ENCODE measurements at regions not wholly inside any gene's neighbourhood (a gene's known extent, or its start where the extent isn't known, plus 50 kb on each side); places are given as distances from the start of the nearest gene placed in this dataset.
"Not testable (repeated sequence)": the region's sequence is repeated elsewhere in the genome, so short reads cannot be mapped to it uniquely, and the experiment has no call there.

DNA sequence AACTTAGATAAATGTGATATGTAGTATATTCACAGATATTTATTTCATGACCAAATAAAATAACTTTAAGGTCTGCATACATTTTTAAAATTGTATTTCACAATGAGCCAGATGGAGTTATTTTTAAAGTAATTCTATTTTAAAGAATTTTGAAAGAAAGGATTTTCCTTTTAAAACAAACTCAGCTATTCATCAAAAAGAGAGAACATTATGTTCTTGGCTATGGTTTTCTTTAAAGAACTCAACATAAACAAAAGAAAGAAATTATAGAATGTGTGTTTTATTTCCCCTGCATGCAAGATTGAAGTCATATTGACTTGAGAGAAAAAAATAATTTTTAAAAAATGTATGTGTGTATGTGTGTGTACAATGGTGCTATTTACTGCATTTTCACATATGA, 1023.6 kb upstream of the CITED2 start:
- DNase-seq = no peak

DNA sequence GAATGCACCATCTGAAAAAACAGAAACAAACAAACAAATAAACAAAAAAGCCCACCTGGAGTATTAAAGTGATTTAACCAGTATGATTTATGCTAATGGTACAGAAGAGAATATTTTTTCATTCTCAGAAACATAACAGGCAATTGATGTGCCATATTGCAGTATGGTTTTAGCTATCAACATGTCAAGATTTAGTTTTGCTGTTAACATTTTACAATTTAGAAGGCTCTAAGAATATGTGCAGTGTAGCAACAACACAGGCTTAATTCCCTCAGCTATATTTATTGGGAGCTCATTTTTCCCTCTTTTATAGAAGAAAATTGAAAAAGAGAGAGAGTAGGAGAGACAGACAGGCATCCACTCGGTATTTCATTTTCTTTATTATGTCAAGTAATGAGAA, 1022.7 kb upstream of the CITED2 start:
- DNase-seq = no peak

DNA sequence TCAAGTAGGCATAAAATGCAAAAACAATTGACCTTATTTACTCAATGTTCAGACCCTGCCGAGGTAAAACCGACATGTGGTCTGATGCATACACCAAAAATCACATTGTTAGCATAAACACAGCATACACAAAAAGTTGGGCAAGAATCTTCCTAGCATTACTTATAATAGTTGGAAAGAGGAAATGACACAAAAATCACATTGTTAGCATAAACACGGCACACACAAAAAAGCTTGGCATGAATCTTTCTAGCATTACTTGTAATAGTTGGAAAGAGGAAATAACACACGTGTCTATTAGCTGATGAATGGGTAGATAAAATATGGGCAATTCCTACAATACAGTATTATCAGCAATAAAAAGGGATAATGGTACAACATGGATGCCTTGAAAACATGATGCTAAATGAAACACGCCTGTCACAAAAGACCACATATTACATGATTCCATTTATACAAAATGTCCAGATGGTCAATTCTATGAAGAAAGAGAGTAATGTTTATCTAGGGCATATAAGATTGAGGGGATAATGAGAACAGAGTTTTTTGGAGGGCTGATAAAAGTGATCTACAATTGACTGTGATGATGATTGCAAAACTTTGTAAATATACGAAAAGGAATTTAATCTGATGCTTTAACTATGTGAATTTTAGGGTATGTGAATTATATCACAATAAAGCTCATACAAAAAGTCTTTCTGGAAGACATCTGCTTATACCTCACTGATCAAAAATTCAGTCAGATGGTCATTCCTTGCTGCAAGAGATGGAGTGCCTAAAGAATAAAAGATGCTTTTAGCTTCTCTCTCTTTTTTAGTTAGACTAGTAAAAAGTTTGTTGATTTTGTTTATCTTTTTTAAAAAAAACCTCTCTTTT, 1019.5 kb upstream of the CITED2 start:
- DNase-seq = no peak

DNA sequence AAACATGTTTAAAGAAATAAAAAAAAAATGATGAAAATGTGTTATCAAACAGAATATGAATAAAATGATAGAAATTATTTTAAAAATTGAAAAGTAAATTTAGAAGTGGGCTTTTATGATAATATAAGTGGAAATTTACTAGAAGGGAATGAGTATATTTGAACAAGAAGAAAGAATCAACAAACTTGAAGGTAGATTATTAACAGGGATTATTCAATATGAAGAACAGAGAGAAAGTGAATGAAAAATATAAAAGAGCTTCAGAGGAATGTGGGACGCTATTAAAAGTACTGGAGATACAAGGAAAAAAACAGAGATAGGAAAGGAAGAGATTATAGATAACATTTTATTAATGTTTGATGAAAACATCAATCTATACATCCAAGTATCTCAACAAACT, 1014.4 kb upstream of the CITED2 start:
- no peak for DNase-seq

DNA sequence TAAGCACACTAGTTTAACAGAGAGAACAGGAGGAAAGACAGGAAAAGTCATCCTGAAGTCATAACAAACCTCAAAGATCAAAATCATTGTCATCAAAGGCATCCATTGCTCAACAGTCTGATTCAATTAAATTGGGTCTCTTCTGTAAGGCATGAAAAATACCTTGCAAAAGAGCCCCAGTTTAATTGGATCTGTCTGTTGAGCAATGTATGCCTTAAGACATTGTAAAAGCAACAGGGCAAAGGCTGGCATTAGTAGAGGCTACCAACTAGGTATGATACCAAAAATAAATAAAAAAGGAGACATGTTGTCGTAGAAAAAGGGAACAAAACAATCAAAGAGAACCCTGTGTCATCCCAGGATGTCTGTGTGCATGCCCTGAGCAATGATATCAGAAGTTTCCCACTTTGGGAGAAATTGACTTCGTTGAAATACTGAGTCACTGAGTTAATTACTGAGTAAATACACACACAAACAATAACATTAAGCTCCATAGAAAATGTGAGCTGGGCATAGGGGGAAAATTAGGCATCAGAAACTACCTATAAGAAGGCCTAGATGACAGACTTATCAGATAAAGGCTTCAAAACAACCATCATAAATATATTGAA, 1013.8 kb upstream of the CITED2 start:
- DNase-seq = no peak

DNA sequence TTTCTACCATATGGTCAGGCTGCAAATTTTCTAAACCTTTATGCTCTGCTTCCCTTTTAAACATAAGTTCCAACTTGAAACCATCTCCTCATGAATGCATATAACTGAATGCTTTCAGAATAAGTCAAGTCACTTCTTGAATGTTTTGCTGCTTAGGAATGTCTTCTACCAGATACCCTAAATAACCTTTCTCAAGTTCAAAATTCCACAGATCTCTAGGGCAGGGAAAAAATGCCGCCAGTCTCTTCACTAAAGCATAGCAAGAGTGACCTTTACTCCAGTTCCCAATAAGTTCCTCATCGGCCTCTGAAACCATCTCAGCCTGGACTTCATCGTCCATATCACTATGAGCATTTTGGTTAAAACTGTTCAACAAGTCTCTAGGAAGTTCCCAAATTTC, 1011.2 kb upstream of the CITED2 start:
- no peak for DNase-seq

DNA sequence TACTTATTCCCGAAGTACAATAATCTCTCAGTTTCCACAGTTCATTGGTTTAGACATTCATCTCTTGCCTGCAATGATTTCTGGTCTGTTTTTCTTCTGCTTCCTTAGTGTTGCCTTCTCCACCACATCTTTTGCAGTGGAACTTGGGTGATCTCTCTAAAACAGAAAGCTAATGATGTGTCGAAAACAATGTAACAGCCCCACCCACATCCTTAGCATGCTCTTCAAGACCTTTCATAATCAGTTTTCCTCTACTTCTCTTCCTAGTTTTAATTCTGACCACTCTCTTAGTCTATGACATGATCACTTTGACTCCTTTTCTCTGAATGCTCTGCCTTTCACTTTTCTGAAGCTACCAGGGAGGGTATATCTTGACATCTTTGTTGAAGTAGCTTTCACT, 1007.9 kb upstream of the CITED2 start:
- DNase-seq = no peak

DNA sequence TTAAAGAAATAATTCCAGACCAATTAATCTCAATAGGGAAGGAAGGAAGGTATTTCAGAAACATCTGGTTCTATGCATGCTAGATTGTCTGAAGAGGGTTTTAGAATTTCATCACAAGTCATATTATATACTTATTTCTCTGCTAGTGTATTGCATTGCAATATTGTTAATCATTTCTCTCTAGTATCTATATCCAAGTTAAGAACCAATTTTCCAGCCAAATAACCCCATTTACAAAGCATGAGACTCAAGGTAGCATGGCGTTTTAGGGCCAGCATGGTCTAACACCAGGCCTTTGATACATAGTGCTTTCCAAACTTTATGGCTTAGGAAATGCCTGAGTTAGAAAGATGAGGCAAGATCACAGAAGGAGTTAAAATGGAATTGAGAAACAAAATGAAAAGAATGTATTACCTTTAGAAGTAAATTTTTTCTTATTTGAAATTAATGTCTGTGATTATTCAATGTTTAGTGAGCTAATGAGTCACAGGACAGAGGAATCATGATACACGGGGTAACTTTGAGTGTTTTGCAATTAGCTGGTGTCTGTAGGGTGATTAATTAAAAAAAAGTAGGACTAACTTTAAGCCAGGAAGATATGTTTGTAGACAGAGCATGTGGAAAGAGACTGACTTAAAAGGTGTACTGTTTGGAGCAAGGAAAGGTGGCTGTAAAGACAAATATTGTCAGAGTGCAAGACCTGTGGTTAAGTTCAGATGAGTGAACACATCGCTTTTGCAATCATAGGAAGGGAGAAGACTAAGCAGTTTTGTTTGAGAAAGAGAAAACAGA, 1006.2 kb upstream of the CITED2 start:
- no peak for DNase-seq

DNA sequence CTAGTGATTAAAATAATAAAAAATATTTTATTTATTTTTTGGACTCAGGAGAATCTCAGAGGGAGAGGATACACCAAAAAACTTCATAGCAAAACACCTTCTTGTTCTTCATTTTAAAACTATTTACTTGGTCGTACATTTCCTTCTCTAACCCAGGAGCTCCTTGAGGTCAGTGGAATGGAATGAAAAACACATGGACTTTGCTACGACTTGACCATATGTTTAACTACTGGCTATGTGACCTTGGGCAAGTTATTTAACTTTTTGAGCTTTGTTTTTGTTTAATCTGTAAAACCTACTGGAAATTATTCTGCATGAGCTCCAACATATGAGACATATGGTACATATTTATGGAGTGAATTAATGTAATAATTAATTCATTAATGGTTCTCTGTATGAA, 1005.5 kb upstream of the CITED2 start:
- DNase-seq = no peak

DNA sequence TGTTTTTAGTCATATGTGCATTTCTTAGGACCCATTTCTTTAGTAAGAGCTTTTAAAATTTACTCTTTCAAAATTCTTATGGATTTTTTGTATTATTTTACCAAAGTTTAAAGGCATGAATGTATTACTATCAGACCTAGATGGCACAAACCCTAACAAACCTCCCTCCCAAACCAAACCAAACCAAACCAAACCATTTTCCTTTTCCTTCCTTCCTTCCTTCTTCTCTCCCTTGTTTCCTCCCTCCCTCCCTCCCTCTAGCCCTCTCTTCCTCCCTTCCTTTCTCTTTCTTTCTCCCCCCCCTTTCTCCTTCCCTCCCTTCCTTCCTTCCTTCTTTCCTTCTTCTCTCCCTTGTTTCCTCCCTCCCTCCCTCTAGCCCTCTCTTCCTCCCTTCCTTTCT, 1001.8 kb upstream of the CITED2 start:
- DNase-seq = no peak

DNA sequence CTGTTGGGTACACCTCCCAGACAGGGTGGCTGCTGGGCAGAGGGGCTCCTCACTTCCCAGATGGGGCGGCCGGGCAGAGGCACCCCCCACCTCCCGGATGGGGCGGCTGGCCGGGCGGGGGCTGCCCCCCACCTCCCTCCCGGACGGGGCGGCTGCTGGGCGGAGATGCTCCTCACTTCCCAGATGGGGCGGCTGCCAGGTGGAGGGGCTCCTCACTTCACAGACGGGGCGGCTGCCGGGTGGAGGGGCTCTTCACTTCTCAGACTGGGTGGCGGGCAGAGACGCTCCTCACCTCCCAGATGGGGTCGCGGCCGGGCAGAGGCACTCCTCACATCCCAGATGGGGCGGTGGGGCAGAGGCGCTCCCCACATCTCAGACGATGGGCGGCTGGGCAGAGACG, 999.3 kb upstream of the CITED2 start:
- DNase-seq = not testable (repeated sequence)

DNA sequence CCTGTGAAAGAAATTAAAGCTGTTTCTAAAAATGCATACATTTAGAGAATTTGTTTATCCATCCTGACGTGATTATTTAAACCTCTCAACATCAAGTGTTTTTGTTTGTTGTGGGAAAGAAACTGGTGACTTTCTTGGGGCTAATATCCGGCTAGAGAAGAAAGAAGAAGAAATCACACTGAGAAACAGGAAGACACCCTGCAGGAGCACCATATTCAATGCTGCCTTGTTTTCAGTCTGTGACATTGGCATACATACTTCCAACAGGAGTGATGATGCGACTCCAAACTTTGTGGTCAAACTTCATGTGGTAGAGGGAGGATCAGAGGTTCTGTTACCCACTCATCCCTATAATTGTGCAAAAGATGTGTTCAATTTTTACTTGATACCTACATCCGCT, 997.6 kb upstream of the CITED2 start:
- no peak for DNase-seq

DNA sequence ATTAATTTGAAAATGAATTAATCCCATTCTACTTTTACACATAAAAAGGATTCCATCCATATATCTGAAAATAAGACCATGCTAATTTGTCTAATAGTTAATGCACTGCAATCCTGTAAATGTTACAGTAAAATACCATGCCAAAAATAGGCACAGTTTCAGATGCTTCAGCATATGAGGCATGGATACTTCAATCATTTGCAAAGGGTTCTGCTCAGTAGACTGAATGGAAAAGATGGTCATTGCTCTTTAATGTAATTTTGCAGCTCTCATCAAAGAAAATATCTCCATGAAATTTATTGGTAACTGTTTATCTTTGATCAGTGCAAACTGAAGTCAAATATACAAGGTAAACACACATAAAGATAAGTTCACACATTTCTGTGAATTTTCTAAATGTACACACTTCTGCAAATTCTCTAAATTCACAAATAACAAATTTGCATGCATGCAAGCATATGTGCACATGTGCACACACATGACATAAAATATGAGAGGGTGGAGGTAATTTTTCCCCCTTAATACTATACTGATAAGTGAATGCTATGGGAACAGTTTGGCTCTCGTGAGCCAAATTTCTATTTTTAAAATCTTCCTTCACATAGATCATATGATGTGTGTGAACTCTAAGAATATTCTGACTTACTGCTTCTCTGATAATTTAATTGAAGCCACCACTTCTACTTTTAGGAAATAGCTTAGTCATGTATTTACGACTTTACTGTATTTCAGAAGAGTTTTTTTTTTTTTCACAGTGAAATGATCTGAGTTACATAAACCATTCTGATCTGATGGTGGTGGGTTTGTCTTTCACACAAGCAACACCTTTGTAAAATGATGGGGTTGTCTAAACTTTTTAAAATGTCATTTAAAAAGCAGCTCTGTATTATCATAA, 996.8 kb upstream of the CITED2 start:
- no peak for DNase-seq

DNA sequence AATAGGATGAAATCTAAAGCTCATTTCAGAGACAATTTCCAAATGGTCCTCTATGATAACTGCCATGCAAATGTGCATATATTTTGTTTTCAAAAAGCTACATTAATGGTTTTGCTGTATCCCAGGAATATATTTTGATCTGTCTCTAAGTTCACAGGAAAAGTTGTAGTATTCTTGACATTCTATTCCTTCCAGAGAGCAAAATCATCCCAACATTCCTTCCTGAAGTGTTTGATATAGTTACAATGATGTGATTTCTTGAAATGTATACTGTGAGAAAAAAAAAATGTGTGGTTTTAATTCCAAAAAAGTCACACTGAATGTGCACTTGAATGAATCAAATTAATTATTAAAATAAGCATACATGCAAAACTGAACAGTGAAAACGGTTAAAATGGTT, 996.0 kb upstream of the CITED2 start:
- no peak for DNase-seq

DNA sequence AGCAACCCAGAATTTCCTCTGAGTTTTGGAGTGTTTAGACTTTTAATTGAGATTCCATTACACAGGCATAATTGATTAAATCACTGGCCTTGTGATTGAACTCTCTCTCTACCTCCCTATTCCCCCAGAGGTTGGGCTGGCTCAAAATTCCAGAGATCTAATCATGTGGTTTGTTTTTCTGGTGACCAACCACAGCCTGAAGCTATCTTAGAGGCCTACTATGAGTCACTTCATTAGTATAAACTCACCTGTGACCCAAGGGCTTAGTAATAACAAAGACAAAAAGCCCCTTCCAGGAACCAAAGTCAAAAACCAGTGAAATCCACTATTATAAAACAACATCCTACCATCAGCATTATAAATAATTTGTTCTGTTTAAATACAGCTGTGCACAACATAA, 992.5 kb upstream of the CITED2 start:
- DNase-seq = no peak

DNA sequence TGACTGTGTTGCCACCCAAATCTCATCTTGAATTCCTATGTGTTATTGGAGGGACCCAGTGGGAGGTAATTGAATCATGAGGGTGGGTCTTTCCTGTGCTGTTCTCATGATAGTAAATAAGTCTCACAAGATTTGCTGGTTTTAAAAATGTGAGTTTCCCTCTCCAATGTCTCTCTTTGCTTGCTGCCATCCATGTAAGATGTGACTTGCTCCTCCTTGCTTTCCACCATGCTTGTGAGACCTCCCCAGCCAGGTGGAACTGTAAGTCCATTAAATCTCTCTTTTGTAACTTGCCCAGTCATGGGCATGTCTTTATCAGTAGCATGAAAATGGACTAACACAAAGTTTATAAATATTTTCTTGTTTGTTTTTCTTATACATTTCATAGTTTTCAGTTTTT, 990.5 kb upstream of the CITED2 start:
- no peak for DNase-seq

DNA sequence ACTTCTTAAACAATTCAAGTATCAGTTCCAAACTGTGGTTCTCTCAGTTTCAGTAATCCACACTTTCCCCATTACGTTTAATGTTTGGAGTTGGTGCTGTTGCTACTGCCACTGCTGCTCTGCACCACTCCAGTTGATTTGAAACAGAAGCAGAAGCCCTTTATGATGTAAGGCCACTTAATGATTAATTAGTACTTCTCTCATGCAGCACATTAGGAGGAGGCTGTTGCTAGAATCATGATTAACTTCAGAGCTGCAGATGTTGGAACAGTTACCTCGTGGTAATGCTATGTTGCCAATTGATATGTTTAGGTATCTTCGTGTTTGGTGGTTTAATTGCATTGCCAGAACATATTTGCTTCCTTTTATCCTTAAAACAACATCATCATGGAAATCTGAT, 986.2 kb upstream of the CITED2 start:
- no peak for DNase-seq

DNA sequence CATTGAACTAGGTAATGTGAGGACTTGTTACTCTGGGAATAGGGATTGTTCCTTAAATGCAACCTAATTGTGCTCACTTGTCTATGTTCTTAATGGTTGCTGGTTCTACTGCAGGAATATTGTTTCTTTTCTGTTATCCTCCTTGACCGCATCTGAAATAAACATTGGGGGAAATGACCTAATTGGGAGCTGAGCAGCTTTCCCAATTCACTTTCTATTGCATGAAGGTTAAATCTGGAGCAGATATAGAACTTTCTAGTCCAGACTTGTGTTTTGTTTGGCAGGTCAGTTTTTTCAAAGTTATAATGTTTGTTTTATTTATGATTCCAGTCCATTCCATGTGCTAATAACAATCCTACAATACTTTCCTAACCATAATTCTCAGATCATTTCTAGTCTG, 981.0 kb upstream of the CITED2 start:
- DNase-seq = no peak

DNA sequence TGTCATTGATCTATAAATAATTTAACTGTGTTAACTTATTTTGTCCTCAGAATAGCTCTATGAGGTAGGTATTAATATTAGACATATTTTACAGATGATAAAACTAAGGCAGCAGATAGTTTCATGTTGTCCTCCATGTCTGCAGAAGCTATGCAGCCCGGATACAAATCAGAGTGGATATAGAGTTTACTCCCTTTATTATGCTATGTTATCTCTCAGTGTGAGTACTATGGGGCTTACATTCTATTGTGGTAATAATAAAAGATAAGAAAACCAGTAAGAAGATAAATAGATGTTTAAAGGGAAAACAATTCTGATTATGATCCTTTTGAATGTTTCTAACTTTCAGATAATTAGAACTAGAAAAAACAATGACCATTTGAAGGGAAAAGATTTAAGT, 979.8 kb upstream of the CITED2 start:
- DNase-seq = no peak

DNA sequence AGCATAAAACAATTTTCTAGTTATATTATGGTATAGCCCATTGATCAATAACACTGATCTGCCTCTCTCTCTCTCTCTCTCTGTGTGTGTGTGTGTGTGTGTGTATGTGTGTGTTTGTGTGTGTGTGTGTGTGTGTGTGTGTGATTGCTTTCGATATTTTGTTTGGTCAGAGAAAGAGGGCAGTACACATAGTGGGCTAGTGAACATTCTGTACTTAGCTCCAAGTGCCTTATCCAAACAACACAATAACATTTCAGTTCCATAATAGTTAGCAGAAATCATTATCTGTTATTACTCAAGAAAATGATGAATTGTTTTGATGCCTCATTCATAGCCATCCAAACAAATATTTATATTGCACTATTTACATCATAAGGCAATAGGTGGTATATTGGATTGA, 979.1 kb upstream of the CITED2 start:
- DNase-seq = no peak

DNA sequence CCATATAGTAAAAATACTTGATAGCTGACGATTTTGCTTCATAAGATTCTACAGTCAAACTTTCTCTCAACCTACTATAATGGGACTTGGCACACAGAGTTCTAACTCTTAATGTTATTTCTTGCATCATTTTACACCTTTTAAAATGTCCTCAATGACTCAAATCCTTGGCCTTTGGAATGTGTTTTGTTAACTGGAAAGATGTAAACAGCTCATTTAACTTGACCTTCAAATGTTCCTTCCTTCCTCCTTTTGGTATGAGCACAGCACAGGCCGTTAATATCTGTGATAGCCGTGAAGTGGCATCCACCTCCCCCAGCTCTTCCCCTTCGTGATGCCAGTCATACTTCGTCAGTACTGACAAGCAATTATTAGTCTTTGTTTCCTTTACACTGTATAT, 972.0 kb upstream of the CITED2 start:
- no peak for DNase-seq

DNA sequence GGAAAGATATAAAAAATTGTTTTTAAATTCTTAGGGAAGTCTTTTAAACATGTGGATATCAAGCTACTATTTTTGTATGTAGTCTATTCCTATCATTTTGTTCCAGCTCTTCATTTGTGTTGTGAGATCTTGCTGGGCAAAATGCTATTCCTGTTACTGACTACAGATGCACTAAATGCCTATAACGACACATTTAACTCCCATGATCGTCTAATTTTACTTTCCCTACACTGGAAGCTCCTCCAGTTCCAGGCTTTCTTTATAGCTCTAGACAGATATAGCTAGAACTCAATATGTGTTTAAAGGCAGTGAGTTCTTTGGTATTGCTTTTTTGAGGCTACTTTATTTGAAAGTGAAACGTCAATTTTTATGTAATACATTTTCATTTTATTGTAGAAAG, 971.5 kb upstream of the CITED2 start:
- no peak for DNase-seq
